Activated CD4-positive, alpha-beta memory T cell treated with anti-CD3 and anti-CD28 coated beads, Interleukin-2, amount 10 ng/mL, durations not matched to agents 7 days and 5 days (primary cell): ENCODE measurements at regions not wholly inside any gene's neighbourhood (a gene's known extent, or its start where the extent isn't known, plus 50 kb on each side); places are given as distances from the start of the nearest gene placed in this dataset.

ENCODE experiments used
- CTCF ChIA-PET: fragments of 350-600 bp; sonication (Branson Sonifier 250); formaldehyde crosslinking; loops from one replicate; lab custom pipeline; 2021; ENCODE audit warnings: antibody characterized with exemption, inconsistent platforms; lab: Charles Lee
- POLR2A ChIA-PET: fragments of 350-600 bp; sonication (Branson Sonifier 250); formaldehyde crosslinking; loops from one replicate; lab custom pipeline; 2021; ENCODE audit warnings: antibody characterized with exemption; lab: Charles Lee
- DNase-seq: peaks from one replicate; pipeline ENCODE4 v3.0.0-alpha.2; 2020
- H3K27ac Mint-ChIP-seq: one replicate; pipeline ENCODE4 v1.8.0; 2021; ENCODE audit warnings: mild to moderate bottlenecking, mixed read lengths
- H3K27me3 Mint-ChIP-seq: one replicate; pipeline ENCODE4 v1.8.0; 2021; ENCODE audit warnings: mixed read lengths
- H3K36me3 Mint-ChIP-seq: one replicate; pipeline ENCODE4 v1.8.0; 2021; ENCODE audit warnings: low read depth, mixed read lengths
- H3K4me1 Mint-ChIP-seq: one replicate; pipeline ENCODE4 v1.8.0; 2021; ENCODE audit warnings: mixed read lengths
- H3K4me3 Mint-ChIP-seq: one replicate; pipeline ENCODE4 v1.8.0; 2021; ENCODE audit warnings: mild to moderate bottlenecking, mixed read lengths
- H3K9me3 Mint-ChIP-seq: one replicate; pipeline ENCODE4 v1.8.0; 2021; ENCODE audit warnings: mixed read lengths

DNA sequence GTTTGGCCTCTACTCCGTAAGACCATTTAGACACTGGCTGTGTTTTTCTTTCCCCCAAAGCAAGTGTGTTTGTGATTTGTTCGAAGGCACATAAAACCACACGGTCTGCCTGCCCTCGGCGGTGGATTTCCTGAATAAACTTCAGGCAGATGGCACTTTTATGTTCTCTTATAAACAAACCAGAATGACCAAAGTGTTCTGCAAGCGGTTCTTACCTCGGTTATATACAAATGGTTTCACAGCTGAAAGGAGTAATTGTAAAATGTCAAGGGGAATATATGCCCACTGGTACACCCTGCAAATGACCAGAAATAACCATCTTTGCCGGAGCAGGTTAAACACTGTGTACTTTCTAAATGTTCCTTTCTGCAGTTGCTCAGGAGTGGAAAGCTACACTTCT lies 1475.8 kb upstream of the TMEM132C start:
- H3K4me3 Mint-ChIP-seq, result no peak overlapping the region
- no peak overlapping the region for H3K27ac Mint-ChIP-seq
- H3K36me3 Mint-ChIP-seq, result no peaks in the 10 kb centered on the region
- H3K4me1 Mint-ChIP-seq, result no peaks in the 10 kb centered on the region
- no peak for DNase-seq
- CTCF ChIA-PET, result no interaction called here
- POLR2A ChIA-PET, result no interaction called here
- H3K27me3 Mint-ChIP-seq, result no peaks in the 10 kb centered on the region
- H3K9me3 Mint-ChIP-seq, result peaks cover 4% of the 10 kb centered on the region

DNA sequence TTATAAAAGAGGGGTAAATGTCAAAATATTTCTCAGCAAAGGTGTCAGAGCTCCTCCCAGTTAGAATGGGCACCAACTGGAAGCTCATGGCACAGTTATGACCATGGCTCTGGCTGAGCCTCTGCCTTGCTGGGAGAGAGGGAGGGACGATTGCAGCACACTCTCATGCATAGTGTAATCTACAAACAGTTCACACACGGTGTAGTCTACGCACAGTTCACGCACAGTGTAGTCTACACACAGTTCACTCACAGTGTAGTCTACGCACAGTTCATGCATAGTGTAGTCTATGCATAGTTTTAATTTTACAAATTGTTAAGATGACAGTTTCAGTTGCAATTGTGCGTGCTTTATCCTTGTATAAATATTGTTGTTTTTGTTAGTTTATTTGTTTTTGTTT lies 1474.6 kb upstream of the TMEM132C start:
- Mint-ChIP-seq H3K36me3 (no peaks in the 10 kb centered on the region), H3K9me3 (peaks cover 6% of the 10 kb centered on the region), H3K27me3 (no peaks in the 10 kb centered on the region), H3K27ac (no peak overlapping the region), H3K4me1 (no peaks in the 10 kb centered on the region), H3K4me3 (no peak overlapping the region)
- POLR2A ChIA-PET, result no interaction called here
- CTCF ChIA-PET, result no interaction called here
- no peak for DNase-seq

DNA sequence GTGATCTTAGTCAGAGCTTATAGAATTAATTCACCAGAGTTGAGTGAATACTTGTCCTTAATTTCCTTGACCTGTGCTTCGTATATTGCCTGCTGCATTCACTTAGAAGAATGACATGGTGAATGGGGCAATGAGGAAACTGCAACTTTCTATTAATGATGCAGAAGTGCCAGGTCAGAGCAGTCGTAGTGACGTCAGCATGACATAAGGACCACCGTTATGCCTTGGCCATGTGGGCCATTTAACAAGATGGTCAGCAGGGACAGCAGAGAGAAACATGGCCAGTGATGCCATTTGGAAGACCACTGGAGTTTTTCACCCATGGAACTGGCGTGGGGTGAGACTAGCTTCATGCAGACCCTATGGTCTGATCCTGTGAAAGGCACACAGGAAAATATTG lies 1469.4 kb upstream of the TMEM132C start:
- Mint-ChIP-seq H3K27ac (no peak overlapping the region), H3K4me1 (no peaks in the 10 kb centered on the region), H3K27me3 (no peaks in the 10 kb centered on the region), H3K36me3 (no peaks in the 10 kb centered on the region), H3K4me3 (no peak overlapping the region), H3K9me3 (peaks cover 5% of the 10 kb centered on the region)
- no peak for DNase-seq
- CTCF ChIA-PET, result no interaction called here
- POLR2A ChIA-PET, result no interaction called here

DNA sequence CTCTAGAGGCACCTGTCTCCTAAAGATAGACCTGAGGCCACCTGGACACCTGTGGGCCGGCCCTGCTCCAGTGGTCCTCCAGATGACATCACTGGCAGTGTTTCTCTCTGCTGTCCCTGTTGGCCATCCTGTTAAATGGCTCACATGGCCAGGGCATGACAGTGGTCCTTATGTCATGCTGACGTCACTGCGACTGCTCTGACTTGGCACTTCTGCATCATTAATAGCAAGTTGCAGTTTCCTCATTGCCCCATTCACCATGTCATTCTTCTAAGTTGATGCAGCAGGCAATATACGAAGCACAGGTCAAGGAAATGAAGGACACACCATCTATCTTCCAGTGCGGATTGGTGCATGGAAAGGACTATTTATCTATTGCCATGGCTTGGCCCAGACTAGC lies 1468.5 kb upstream of the TMEM132C start:
- no peak for DNase-seq
- ChIA-PET CTCF (no interaction called here), POLR2A (no interaction called here)

DNA sequence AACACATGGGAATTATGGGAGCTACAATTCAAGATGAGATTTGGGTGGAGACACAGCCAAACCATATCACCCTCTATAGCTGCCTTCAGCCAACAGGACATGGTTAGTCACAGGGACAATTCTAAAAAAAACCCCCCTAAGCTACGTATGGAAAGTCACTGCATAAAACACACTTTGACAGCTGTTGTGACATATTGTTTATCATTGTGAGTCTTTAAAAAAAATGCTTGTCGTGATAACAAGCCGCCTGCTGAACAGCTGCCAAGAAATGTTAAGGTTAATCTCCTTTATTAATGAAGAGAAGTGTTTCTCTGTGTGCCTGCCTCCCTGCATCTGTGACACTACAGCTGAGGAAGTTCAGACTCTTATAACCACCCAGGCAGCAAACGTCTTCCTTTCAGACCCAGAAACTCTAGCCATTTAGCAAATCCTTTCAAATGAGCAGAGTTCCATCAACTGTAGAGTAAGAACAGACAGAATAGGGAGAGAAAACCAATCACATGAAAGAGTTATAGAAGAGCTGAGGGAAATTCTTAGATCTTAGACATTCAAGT lies 1459.6 kb upstream of the TMEM132C start:
- Mint-ChIP-seq H3K27ac (no peak overlapping the region), H3K4me1 (no peaks in the 10 kb centered on the region), H3K27me3 (no peaks in the 10 kb centered on the region), H3K9me3 (no peaks in the 10 kb centered on the region), H3K4me3 (no peak overlapping the region), H3K36me3 (no peaks in the 10 kb centered on the region)
- CTCF ChIA-PET, result no interaction called here
- POLR2A ChIA-PET, result no interaction called here
- no peak for DNase-seq

More for the DNA sequence above, 1468.5 kb upstream of the TMEM132C start:
- H3K27me3 Mint-ChIP-seq, result no peaks in the 10 kb centered on the region
- no peaks in the 10 kb centered on the region for H3K36me3 Mint-ChIP-seq
- H3K9me3 Mint-ChIP-seq, result peaks cover 5% of the 10 kb centered on the region
- no peak overlapping the region for H3K4me3 Mint-ChIP-seq
- no peak overlapping the region for H3K27ac Mint-ChIP-seq
- H3K4me1 Mint-ChIP-seq, result no peaks in the 10 kb centered on the region

DNA sequence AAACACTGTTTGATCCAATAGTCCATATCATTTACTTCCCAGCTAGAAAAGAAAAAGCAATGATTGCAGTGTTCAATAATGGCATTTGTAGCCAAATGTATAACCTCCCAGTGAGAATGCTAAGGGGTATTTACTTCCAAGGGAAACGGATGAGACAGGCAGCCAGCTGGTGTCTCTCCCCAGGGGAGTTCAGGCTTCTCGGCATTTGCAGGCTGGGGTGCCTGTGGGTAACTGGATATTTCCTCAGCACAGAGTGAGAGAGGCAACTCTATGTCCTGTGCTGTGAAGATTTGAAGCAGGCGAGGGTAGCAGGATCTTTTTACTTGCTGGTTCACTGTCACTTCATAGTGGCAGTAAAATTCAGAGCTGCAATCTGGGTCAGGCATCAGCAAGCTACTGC lies 1455.6 kb upstream of the TMEM132C start:
- no peak overlapping the region for H3K4me3 Mint-ChIP-seq
- H3K27me3 Mint-ChIP-seq, result no peaks in the 10 kb centered on the region
- H3K27ac Mint-ChIP-seq, result no peak overlapping the region
- no peaks in the 10 kb centered on the region for H3K9me3 Mint-ChIP-seq
- ChIA-PET POLR2A (no interaction called here), CTCF (interaction anchor here (1.8 kb wide), 1 partner anchor 64 kb away, joined by 4 read pairs; no protein-coding TSS in a partner anchor)
- H3K36me3 Mint-ChIP-seq, result no peaks in the 10 kb centered on the region
- H3K4me1 Mint-ChIP-seq, result no peaks in the 10 kb centered on the region
- DNase-seq, result no peak

DNA sequence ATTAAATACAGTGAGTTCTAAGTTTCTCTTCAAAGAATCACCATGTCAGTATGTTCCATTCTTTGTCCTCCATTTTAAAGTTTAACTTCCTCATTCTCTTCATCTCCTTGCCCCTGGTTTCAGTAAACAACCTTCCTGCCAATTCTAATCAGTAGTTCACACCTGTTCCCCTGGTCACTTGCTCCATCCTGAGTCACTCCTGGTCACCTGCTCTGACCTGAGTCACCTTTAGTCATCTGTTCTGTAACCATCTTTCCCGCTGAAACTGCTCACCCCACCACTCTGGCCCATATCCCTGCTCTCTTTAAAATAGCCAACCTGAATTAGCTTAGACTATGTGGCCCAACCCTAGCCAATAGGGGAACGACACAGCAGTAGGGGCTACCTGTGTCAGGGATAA lies 1447.4 kb upstream of the TMEM132C start:
- Mint-ChIP-seq H3K27ac (no peak overlapping the region), H3K36me3 (no peaks in the 10 kb centered on the region), H3K4me3 (no peak overlapping the region), H3K9me3 (peaks cover 12% of the 10 kb centered on the region), H3K27me3 (no peaks in the 10 kb centered on the region), H3K4me1 (no peaks in the 10 kb centered on the region)
- ChIA-PET POLR2A (no interaction called here), CTCF (no interaction called here)
- DNase-seq, result no peak

DNA sequence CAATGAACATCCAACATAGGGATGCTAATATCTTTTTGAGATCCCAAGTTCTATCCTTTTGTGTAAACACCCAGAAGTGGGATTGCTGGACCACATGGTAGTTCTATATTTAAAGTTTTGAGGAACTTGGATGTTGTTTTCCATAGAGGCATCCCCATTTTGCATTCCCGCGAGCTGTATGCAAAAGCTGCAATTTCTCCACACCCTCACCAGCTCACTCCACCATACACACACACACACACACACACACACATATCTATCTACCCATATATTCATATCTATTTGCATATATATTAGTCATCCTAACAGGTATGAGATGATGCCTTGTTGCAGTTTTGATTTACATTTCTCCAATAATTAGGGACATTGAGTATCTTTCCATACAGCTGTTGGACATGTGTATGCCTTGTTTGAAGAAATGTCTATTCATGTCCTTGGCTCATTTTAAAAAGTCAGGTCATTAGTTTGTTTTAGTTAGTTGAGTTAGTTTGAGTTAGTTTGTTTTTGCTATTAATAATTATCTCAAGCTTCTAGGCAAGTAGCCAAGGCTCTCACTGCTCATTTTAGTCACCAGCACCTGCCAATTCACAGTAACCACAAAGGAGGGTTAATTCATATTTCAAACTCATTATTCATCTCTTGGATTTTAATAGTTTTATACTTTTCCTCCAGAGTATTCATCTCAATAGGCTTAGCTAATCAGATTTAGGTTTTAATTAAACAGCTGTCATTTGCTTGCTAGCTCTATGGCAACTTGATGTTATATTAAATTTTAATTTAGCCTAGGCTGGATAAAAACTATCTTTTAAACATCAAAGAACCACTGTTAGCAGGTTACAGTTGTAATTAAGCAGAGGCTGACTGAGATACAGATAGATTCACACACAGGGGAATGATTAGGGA lies 1435.9 kb upstream of the TMEM132C start:
- H3K36me3 Mint-ChIP-seq, result no peaks in the 10 kb centered on the region
- H3K4me1 Mint-ChIP-seq, result no peaks in the 10 kb centered on the region
- ChIA-PET CTCF (no interaction called here), POLR2A (no interaction called here)
- no peak overlapping the region for H3K27ac Mint-ChIP-seq
- H3K4me3 Mint-ChIP-seq, result no peak overlapping the region
- H3K27me3 Mint-ChIP-seq, result peaks cover 2% of the 10 kb centered on the region
- H3K9me3 Mint-ChIP-seq, result peaks cover 11% of the 10 kb centered on the region
- no peak for DNase-seq

DNA sequence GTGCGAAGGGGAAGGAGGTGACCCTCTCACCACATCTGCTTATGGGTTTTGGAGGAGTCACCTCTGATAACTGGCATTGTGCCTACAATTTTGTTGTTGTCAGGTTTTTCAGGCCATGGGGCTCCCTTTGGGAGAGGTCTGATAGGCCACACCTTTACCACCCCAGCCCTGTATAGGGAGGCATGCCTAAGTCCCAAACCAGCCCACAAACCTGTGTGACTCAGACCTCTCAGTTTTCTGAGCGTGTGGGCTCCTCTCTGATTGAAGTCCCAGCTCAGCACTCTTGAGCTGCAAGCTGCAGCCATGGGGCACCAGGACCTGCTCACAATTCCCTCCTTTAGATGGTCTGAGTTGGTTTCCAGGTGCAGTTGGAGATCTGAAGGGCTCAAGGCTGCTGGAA lies 1429.3 kb upstream of the TMEM132C start:
- no peaks in the 10 kb centered on the region for H3K4me1 Mint-ChIP-seq
- no peaks in the 10 kb centered on the region for H3K27me3 Mint-ChIP-seq
- H3K9me3 Mint-ChIP-seq, result peaks cover 25% of the 10 kb centered on the region
- ChIA-PET CTCF (no interaction called here), POLR2A (no interaction called here)
- no peak for DNase-seq
- H3K4me3 Mint-ChIP-seq, result no peak overlapping the region
- H3K27ac Mint-ChIP-seq, result no peak overlapping the region
- no peaks in the 10 kb centered on the region for H3K36me3 Mint-ChIP-seq

DNA sequence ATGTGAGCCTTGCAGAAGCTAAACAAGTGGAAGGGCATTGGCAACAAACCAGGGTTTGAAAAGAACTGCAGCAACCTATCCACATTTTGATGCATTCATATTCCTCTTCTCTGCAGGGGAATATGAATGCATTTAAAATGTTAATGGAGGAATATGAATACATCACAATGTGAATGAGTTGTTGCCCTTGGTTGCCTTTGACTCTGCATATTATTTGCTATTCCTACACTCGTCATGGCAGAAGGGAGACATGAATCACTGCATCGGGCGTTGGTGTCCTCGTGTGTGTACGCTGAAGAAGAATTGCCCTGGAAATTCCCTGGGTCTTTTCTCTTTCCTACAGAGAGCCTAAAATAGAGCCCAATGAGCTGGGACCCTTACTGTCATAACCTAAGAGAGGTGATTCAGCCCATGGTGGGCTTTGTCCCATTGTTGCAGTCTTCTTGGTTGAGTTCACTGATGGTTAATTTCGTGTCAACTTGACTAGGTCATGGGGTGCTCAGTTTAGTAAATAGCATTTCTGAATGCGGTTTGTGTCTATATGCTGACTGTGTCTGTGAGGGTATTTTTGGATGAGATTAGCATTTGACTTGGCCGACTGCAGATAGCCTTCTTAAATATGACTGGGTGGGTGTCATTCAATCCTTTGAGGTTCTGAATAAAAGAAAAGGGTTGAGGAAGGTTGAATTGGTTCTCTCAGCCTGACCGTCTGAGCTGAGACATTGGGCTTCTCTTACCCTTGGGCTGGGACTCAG lies 1422.9 kb upstream of the TMEM132C start:
- Mint-ChIP-seq H3K27me3 (no peaks in the 10 kb centered on the region), H3K4me3 (no peak overlapping the region), H3K36me3 (no peaks in the 10 kb centered on the region), H3K4me1 (no peaks in the 10 kb centered on the region), H3K27ac (no peak overlapping the region), H3K9me3 (peaks cover 2% of the 10 kb centered on the region)
- ChIA-PET POLR2A (no interaction called here), CTCF (no interaction called here)
- DNase-seq, result no peak

DNA sequence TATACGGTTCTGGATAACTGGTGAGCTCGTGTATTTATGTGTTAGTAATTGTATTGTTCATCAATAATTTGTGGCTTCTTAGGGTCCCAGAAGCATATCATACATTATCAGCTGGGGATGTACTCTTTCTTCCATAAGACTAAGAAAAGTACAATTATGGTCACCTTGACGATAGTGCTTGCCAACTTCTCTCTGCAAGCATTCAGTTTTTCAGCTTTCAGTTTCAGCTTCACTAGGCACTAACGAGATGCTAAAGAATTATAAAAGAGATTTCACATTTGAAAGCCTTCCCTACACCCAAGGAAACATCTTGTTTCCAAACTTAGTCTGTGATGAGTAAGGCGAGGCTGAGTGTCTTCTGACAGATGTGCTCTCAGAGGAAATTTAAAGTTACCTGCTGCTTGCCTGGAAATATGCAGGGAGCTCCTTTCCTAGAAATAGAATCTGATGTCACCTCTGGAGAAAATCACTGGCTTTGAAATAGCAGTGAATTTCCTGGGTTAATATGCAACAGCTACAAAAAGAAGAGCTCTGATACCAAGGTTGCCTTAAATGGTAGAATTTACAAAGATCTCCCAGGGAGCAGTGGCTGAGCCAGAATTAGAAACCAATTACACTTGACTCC lies 1419.9 kb upstream of the TMEM132C start:
- Mint-ChIP-seq H3K4me3 (no peak overlapping the region), H3K27ac (no peak overlapping the region), H3K27me3 (no peaks in the 10 kb centered on the region), H3K9me3 (no peaks in the 10 kb centered on the region), H3K36me3 (no peaks in the 10 kb centered on the region), H3K4me1 (no peaks in the 10 kb centered on the region)
- ChIA-PET CTCF (no interaction called here), POLR2A (no interaction called here)
- no peak for DNase-seq

DNA sequence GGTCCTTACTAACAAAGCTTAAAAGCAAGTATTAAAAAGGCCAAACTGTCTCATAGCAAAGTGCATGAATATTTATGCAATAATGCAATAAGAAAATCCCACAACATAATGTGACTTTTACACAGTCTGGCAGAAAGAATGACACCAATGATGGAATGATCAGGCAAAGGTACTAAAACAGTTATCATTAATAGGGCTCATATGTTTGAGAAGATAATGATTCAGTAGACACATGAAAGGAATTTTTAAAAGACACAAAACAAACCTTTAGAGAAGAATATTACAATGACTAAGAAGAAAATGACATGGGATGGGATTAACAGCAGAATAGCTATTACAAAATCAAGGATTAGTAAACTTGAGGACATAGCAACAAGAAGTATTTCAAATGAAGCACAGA lies 1411.2 kb upstream of the TMEM132C start:
- CTCF ChIA-PET, result no interaction called here

DNA sequence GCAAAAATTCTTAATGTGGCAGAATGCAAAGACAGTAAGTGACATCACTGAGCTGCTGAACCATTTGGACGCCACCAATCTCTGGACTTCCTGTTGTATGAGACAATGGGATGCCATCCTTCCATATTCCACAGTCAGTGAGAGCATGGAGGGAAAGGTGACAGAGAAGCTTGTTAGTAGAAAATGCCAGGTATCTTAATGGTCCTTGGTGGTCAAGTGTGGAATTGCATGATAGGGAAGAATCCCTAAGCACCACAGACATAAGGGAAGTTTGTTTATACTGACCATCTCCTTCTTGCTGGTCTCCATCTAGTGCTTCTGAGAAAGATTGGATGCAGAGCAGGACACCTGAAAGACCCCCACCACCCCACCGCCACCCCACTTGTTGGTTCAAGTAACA lies 1410.0 kb upstream of the TMEM132C start:
- H3K36me3 Mint-ChIP-seq, result no peaks in the 10 kb centered on the region
- no peaks in the 10 kb centered on the region for H3K27me3 Mint-ChIP-seq
- no peaks in the 10 kb centered on the region for H3K9me3 Mint-ChIP-seq
- H3K27ac Mint-ChIP-seq, result no peak overlapping the region
- H3K4me1 Mint-ChIP-seq, result no peaks in the 10 kb centered on the region
- H3K4me3 Mint-ChIP-seq, result no peak overlapping the region
- ChIA-PET POLR2A (no interaction called here), CTCF (no interaction called here)
- DNase-seq, result no peak

More for the DNA sequence above, 1411.2 kb upstream of the TMEM132C start:
- POLR2A ChIA-PET, result no interaction called here
- Mint-ChIP-seq H3K9me3 (no peaks in the 10 kb centered on the region), H3K27me3 (no peaks in the 10 kb centered on the region), H3K4me1 (no peaks in the 10 kb centered on the region), H3K4me3 (no peak overlapping the region), H3K36me3 (no peaks in the 10 kb centered on the region), H3K27ac (no peak overlapping the region)
- no peak for DNase-seq
